ENCODE measurements at regions not wholly inside any gene's neighbourhood (a gene's known extent, or its start where the extent isn't known, plus 50 kb on each side); places are given as distances from the start of the nearest gene placed in this dataset.

DNA sequence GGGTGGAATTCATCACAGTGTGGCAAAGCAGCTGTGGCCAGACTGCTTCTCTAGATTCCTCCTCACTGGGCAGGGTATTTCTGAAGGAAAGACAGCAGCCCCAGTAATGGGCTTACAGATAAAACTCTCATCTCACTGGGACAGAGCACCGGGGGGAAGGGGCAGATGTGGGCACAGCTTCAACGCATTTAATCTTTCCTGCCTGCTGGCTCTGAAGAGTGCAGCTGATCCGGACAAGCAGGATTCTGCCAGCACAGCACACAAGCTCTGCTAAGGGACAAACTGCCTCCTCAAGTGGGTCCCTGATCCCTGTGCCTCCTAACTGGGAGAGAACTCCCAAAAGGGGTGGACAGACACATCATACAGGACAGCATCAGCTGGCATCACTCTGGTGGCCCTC is 779.9 kb upstream of the CNTNAP5 start:
- Histone ChIP-seq H3K27ac (ENCODE audit: low read length) (no peak overlapping the region), H3K9ac (ENCODE audit: low read length) (no peak overlapping the region), H3K79me2 (ENCODE audit: low read length) (no peaks in the 10 kb centered on the region), H2AFZ (ENCODE audit: low read depth, low read length) (no peak overlapping the region), H3K9me3 (ENCODE audit: insufficient read depth, low read length) (no peaks in the 10 kb centered on the region), H3K4me1 (ENCODE audit: low read length) (no peaks in the 10 kb centered on the region), H3K4me2 (ENCODE audit: low read length) (no peak overlapping the region), H3K27me3 (ENCODE audit: low read depth, low read length) (no peaks in the 10 kb centered on the region), H3K4me3 (ENCODE audit: low read length) (no peak overlapping the region), H3K36me3 (replicated peaks; ENCODE audit: low read depth, low read length) (no peaks in the 10 kb centered on the region), H4K20me1 (ENCODE audit: insufficient read depth, low read length) (no peaks in the 10 kb centered on the region)
- no peak for TF ChIP-seq CTCF (IDR thresholded peaks at IDR 0.05; ENCODE audit: low read depth, low read length)
- TF ChIP-seq EZH2phosphoT487 (IDR thresholded peaks at IDR 0.05; ENCODE audit: low read depth) = no peak

DNA sequence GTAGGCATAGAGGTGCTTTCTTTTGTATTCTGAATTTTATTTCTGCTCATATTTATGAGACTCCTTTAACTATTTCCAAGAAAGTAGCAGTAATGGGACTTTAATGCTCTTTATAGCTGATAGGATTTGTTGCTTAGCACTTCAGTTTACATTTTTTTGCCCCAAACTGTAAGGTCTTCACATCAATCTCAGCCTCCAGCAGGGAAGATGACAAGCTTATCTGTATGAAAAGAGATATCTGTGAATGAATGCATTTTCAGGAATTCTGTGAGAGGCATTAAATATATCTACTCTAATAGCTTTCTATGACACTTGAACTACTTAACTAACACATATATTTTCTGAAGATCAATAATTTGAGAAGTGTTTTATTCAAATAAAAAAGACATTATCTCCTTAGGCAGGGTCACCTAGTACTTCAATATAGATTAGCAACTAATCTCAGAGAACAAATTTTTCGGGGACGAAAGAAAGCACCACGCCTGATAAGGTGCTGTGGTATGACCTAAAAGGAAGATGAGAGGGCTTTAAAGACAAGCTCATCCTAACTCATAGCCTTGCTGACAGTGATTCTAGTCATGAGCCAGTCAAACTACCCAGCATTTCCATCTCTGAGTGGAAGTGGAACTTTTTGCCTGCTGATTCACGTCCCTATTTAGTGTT is 766.1 kb upstream of the CNTNAP5 start:
- no peak overlapping the region for H3K4me2 ChIP-seq (ENCODE audit: low read length)
- no peak for TF ChIP-seq EZH2phosphoT487 (IDR thresholded peaks at IDR 0.05; ENCODE audit: low read depth)
- TF ChIP-seq CTCF (IDR thresholded peaks at IDR 0.05; ENCODE audit: low read depth, low read length) = no peak
- no peak overlapping the region for H3K4me3 ChIP-seq (ENCODE audit: low read length)
- H4K20me1 ChIP-seq (ENCODE audit: insufficient read depth, low read length) = no peaks in the 10 kb centered on the region
- H2AFZ ChIP-seq (ENCODE audit: low read depth, low read length) = no peak overlapping the region
- 0 out of 2 replicates have a peak, but pooled peaks cover 7% of the 10 kb centered on the region for H3K9me3 ChIP-seq (ENCODE audit: insufficient read depth, low read length)
- no peaks in the 10 kb centered on the region for H3K27me3 ChIP-seq (ENCODE audit: low read depth, low read length)
- H3K79me2 ChIP-seq (ENCODE audit: low read length) = no peaks in the 10 kb centered on the region
- H3K9ac ChIP-seq (ENCODE audit: low read length) = no peak overlapping the region
- H3K27ac ChIP-seq (ENCODE audit: low read length) = no peak overlapping the region
- H3K4me1 ChIP-seq (ENCODE audit: low read length) = no peaks in the 10 kb centered on the region
- peaks cover 4% of the 10 kb centered on the region for H3K36me3 ChIP-seq (replicated peaks; ENCODE audit: low read depth, low read length)

- H3K27ac ChIP-seq (ENCODE audit: low read length) = no peak overlapping the region
Measured at GRCh38 chr2:123262856-123263255, 762.2 kb upstream of the CNTNAP5 start.

GRCh38 chr2:123283431-123283830 is 741.7 kb upstream of the CNTNAP5 start:
- Histone ChIP-seq H3K79me2 (ENCODE audit: low read length) (no peaks in the 10 kb centered on the region), H3K4me3 (ENCODE audit: low read length) (no peak overlapping the region), H3K9ac (ENCODE audit: low read length) (no peak overlapping the region), H3K4me2 (ENCODE audit: low read length) (no peak overlapping the region), H3K27me3 (ENCODE audit: low read depth, low read length) (no peaks in the 10 kb centered on the region), H3K36me3 (replicated peaks; ENCODE audit: low read depth, low read length) (peaks cover 5% of the 10 kb centered on the region), H2AFZ (ENCODE audit: low read depth, low read length) (no peak overlapping the region), H4K20me1 (ENCODE audit: insufficient read depth, low read length) (no peaks in the 10 kb centered on the region), H3K27ac (ENCODE audit: low read length) (no peak overlapping the region), H3K4me1 (ENCODE audit: low read length) (no peaks in the 10 kb centered on the region), H3K9me3 (ENCODE audit: insufficient read depth, low read length) (peaks cover 9% of the 10 kb centered on the region; the same call in 1 of the 2 replicates)
- TF ChIP-seq CTCF (IDR thresholded peaks at IDR 0.05; ENCODE audit: low read depth, low read length) = no peak
- TF ChIP-seq EZH2phosphoT487 (IDR thresholded peaks at IDR 0.05; ENCODE audit: low read depth) = no peak

More at GRCh38 chr2:123262856-123263255, 762.2 kb upstream of the CNTNAP5 start:
- no peak overlapping the region for H3K4me3 ChIP-seq (ENCODE audit: low read length)
- H3K4me1 ChIP-seq (ENCODE audit: low read length) = no peaks in the 10 kb centered on the region
- H3K4me2 ChIP-seq (ENCODE audit: low read length) = no peak overlapping the region
- H3K79me2 ChIP-seq (ENCODE audit: low read length) = no peaks in the 10 kb centered on the region
- H4K20me1 ChIP-seq (ENCODE audit: insufficient read depth, low read length) = no peaks in the 10 kb centered on the region
- TF ChIP-seq CTCF (IDR thresholded peaks at IDR 0.05; ENCODE audit: low read depth, low read length) (no peak), EZH2phosphoT487 (IDR thresholded peaks at IDR 0.05; ENCODE audit: low read depth) (no peak)
- H3K9ac ChIP-seq (ENCODE audit: low read length) = no peak overlapping the region
- H3K9me3 ChIP-seq (ENCODE audit: insufficient read depth, low read length) = 0 out of 2 replicates have a peak, but pooled peaks cover 7% of the 10 kb centered on the region
- H2AFZ ChIP-seq (ENCODE audit: low read depth, low read length) = no peak overlapping the region
- H3K27me3 ChIP-seq (ENCODE audit: low read depth, low read length) = no peaks in the 10 kb centered on the region
- H3K36me3 ChIP-seq (replicated peaks; ENCODE audit: low read depth, low read length) = peaks cover 4% of the 10 kb centered on the region

Measured in OCI-LY3 (cell line).